ENCODE measurements at regions not wholly inside any gene's neighbourhood (a gene's known extent, or its start where the extent isn't known, plus 50 kb on each side); places are given as distances from the start of the nearest gene placed in this dataset.
"Not testable (repeated sequence)": the region's sequence is repeated elsewhere in the genome, so short reads cannot be mapped to it uniquely, and the experiment has no call there.

DNA sequence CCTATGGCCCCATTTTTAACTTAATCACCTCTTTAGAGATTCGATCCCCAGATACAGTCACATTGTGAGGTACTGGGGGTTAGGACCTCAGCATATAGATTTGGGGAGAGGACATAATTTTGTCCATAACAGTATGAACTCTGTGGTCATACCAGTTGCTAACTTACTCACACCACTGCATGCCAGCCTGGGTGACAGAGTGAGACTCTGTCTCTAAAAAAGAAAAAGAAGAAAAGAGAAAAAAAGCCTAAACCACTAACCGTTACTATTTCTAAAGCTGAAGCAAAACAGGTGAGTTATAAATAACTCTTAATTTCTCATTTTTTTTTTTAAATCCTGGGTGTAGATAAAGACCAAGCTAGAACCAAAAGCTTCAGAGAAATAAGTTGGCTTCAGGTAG, 155.1 kb upstream of the AUTS2 start:
- H3K4me1 ChIP-seq (ENCODE audit: control insufficient read depth, insufficient read depth, low read depth, low read length) = no peaks in the 10 kb centered on the region
- no peak overlapping the region for H4K91ac ChIP-seq (ENCODE audit: low read length)
- no CpG with 5 or more reads among the region's 2 CpGs for WGBS
- no peak overlapping the region for H2BK12ac ChIP-seq (ENCODE audit: low read length in 2 of 2)
- H2BK15ac ChIP-seq (ENCODE audit: low read depth, poor library complexity, severe bottlenecking) = no peak overlapping the region
- no peaks in the 10 kb centered on the region for H3K79me1 ChIP-seq (replicated peaks; ENCODE audit: low read length, poor library complexity, severe bottlenecking)
- no peak overlapping the region for H3K9ac ChIP-seq (ENCODE audit: low read length)
- H2AK5ac ChIP-seq (ENCODE audit: low read length, severe bottlenecking) = no peak overlapping the region
- H3K9me3 ChIP-seq (ENCODE audit: control insufficient read depth, low read length) = no peaks in the 10 kb centered on the region
- no peak for DNase-seq
- H3K23ac ChIP-seq (ENCODE audit: low read length in 2 of 2) = no peak overlapping the region
- H3K4me2 ChIP-seq (ENCODE audit: low read length, poor library complexity, severe bottlenecking) = no peak overlapping the region
- H2AFZ ChIP-seq (ENCODE audit: low read depth, low read length) = no peak overlapping the region
- H3K27me3 ChIP-seq (ENCODE audit: control insufficient read depth in 1 of 2, insufficient read depth in 1 of 2, low read length in 2 of 2) = peaks cover 0 to 6% of the 10 kb centered on the region in 2 experiments
- no peak overlapping the region for H3K4ac ChIP-seq (ENCODE audit: low read depth in 1 of 2, low read length in 2 of 2)
- no peak overlapping the region for H2BK120ac ChIP-seq (ENCODE audit: low read depth, low read length)
- no peak overlapping the region for H2BK5ac ChIP-seq (ENCODE audit: low read depth, low read length, poor library complexity, severe bottlenecking)
- no peak overlapping the region for H3K18ac ChIP-seq (ENCODE audit: low read depth in 1 of 2, low read length in 2 of 2)
- H4K8ac ChIP-seq (ENCODE audit: low read length) = no peak overlapping the region
- no peak overlapping the region for H3K27ac ChIP-seq (ENCODE audit: low read length, poor library complexity, severe bottlenecking)
- no peaks in the 10 kb centered on the region for H3K36me3 ChIP-seq (ENCODE audit: control insufficient read depth in 1 of 2, insufficient read depth in 2 of 2, low read depth in 1 of 2, low read length in 2 of 2)
- H3K4me3 ChIP-seq (ENCODE audit: insufficient read depth in 1 of 2, low read depth in 1 of 2, low read length in 2 of 2) = no peak overlapping the region
- no peak overlapping the region for H3K14ac ChIP-seq (ENCODE audit: low read length in 2 of 2)

DNA sequence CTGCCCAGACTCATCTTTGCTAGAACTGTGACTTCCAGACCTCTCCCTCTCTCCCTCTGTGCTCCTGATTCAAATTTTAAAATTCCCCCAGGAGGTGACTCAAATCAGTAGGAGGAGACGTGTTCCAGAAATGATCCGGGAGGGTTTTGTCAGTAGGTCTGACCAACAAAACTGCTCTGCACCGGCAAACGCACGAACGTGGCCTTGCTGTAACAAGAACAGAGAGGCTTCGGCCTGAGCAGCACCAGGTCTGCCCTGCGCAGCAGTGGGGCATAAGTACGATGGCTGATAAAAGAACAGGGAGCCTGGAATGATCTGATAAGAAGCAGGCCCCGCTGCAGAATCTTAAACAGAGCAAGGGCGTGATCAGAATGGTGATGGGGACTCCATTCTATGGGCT, 152.7 kb upstream of the AUTS2 start:
- no peak overlapping the region for H2BK120ac ChIP-seq (ENCODE audit: low read depth, low read length)
- no peak overlapping the region for H3K4me2 ChIP-seq (ENCODE audit: low read length, poor library complexity, severe bottlenecking)
- no peak overlapping the region for H2BK12ac ChIP-seq (ENCODE audit: low read length in 2 of 2)
- H3K18ac ChIP-seq (ENCODE audit: low read depth in 1 of 2, low read length in 2 of 2) = no peak overlapping the region
- H3K27ac ChIP-seq (ENCODE audit: low read length, poor library complexity, severe bottlenecking) = no peak overlapping the region
- H3K14ac ChIP-seq (ENCODE audit: low read length in 2 of 2) = no peak overlapping the region
- H4K91ac ChIP-seq (ENCODE audit: low read length) = no peak overlapping the region
- no peak overlapping the region for H4K8ac ChIP-seq (ENCODE audit: low read length)
- no peaks in the 10 kb centered on the region for H3K79me1 ChIP-seq (replicated peaks; ENCODE audit: low read length, poor library complexity, severe bottlenecking)
- H2BK5ac ChIP-seq (ENCODE audit: low read depth, low read length, poor library complexity, severe bottlenecking) = no peak overlapping the region
- H3K9ac ChIP-seq (ENCODE audit: low read length) = peak overlapping the region; percentile 56
- H2AFZ ChIP-seq (ENCODE audit: low read depth, low read length) = no peak overlapping the region
- no peak overlapping the region for H3K4ac ChIP-seq (ENCODE audit: low read depth in 1 of 2, low read length in 2 of 2)
- H3K23ac ChIP-seq (ENCODE audit: low read length in 2 of 2) = no peak overlapping the region
- no peaks in the 10 kb centered on the region for H3K4me1 ChIP-seq (ENCODE audit: control insufficient read depth, insufficient read depth, low read depth, low read length)
- H3K9me3 ChIP-seq (ENCODE audit: control insufficient read depth, low read length) = no peaks in the 10 kb centered on the region
- WGBS = 67% methylated on average over 11 of the region's 11 CpGs
- DNase-seq = no peak
- no peaks in the 10 kb centered on the region for H3K36me3 ChIP-seq (ENCODE audit: control insufficient read depth in 1 of 2, insufficient read depth in 2 of 2, low read depth in 1 of 2, low read length in 2 of 2)
- H2AK5ac ChIP-seq (ENCODE audit: low read length, severe bottlenecking) = no peak overlapping the region
- no peak overlapping the region for H2BK15ac ChIP-seq (ENCODE audit: low read depth, poor library complexity, severe bottlenecking)
- H3K4me3 ChIP-seq (ENCODE audit: insufficient read depth in 1 of 2, low read depth in 1 of 2, low read length in 2 of 2) = no peak overlapping the region
- peaks cover 0 to 2% of the 10 kb centered on the region in 2 experiments for H3K27me3 ChIP-seq (ENCODE audit: control insufficient read depth in 1 of 2, insufficient read depth in 1 of 2, low read length in 2 of 2)

DNA sequence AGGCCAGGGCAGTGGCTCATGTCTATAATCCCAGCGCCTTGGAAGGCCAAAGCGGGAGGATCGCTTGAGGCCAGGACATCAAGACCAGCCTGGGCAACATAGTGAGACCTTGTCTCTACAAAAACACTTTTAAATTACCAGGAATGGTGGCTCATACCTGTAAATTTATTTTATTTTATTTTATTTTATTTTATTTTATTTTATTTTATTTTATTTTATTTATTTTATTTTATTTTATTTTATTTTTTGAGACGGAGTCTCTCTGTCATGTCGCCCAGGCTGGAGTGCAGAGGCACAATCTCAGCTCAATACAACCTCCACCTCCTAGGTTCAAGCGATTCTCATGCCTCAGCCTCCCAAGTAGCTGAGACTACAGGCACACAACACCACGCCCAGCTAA, 152.1 kb upstream of the AUTS2 start:
- H3K4me1 ChIP-seq (ENCODE audit: control insufficient read depth, insufficient read depth, low read depth, low read length); H2AFZ ChIP-seq (ENCODE audit: low read depth, low read length); H3K4me3 ChIP-seq (ENCODE audit: insufficient read depth in 1 of 2, low read depth in 1 of 2, low read length in 2 of 2); H3K4me2 ChIP-seq (ENCODE audit: low read length, poor library complexity, severe bottlenecking); H3K23ac ChIP-seq (ENCODE audit: low read length in 2 of 2); H2BK15ac ChIP-seq (ENCODE audit: low read depth, poor library complexity, severe bottlenecking); H4K8ac ChIP-seq (ENCODE audit: low read length); DNase-seq; H2BK120ac ChIP-seq (ENCODE audit: low read depth, low read length); H3K4ac ChIP-seq (ENCODE audit: low read depth in 1 of 2, low read length in 2 of 2); H3K18ac ChIP-seq (ENCODE audit: low read depth in 1 of 2, low read length in 2 of 2); H3K79me1 ChIP-seq (replicated peaks; ENCODE audit: low read length, poor library complexity, severe bottlenecking); H2BK12ac ChIP-seq (ENCODE audit: low read length in 2 of 2); H3K36me3 ChIP-seq (ENCODE audit: control insufficient read depth in 1 of 2, insufficient read depth in 2 of 2, low read depth in 1 of 2, low read length in 2 of 2); H3K27ac ChIP-seq (ENCODE audit: low read length, poor library complexity, severe bottlenecking); H3K14ac ChIP-seq (ENCODE audit: low read length in 2 of 2); H4K91ac ChIP-seq (ENCODE audit: low read length); H3K27me3 ChIP-seq (ENCODE audit: control insufficient read depth in 1 of 2, insufficient read depth in 1 of 2, low read length in 2 of 2); H2BK5ac ChIP-seq (ENCODE audit: low read depth, low read length, poor library complexity, severe bottlenecking); H3K9me3 ChIP-seq (ENCODE audit: control insufficient read depth, low read length); H2AK5ac ChIP-seq (ENCODE audit: low read length, severe bottlenecking): not testable (repeated sequence)
- H3K9ac ChIP-seq (ENCODE audit: low read length) = peak overlapping the region; percentile 56
- 95% methylated on average over 7 of the region's 7 CpGs for WGBS

DNA sequence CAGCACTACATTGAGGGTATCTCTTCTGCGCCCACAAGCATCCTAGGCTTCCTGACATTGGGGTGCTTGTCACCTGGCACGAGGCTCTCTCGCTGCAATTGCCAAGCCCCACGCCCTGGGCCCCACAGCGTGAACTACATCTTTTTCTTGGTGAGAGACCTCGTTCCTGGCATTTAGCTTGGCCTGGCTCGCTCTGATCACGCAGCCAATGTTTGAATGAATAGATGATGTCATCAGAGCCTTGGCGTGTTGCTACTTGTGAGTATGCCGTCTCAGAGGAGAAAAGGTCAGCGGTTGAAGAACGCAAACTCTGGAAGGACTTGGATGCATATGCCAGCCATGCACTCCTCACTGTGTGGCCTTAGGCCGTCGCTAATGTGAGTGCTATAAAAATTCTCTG, 150.2 kb upstream of the AUTS2 start:
- Histone ChIP-seq H4K8ac (ENCODE audit: low read length) (no peak overlapping the region), H3K79me1 (replicated peaks; ENCODE audit: low read length, poor library complexity, severe bottlenecking) (no peaks in the 10 kb centered on the region), H3K9ac (ENCODE audit: low read length) (peak overlapping the region; percentile 13), H2BK5ac (ENCODE audit: low read depth, low read length, poor library complexity, severe bottlenecking) (no peak overlapping the region), H2BK120ac (ENCODE audit: low read depth, low read length) (no peak overlapping the region), H3K9me3 (ENCODE audit: control insufficient read depth, low read length) (no peaks in the 10 kb centered on the region), H3K4ac (ENCODE audit: low read depth in 1 of 2, low read length in 2 of 2) (no peak overlapping the region), H2AK5ac (ENCODE audit: low read length, severe bottlenecking) (no peak overlapping the region), H3K4me3 (ENCODE audit: insufficient read depth in 1 of 2, low read depth in 1 of 2, low read length in 2 of 2) (no peak overlapping the region), H3K36me3 (ENCODE audit: control insufficient read depth in 1 of 2, insufficient read depth in 2 of 2, low read depth in 1 of 2, low read length in 2 of 2) (no peaks in the 10 kb centered on the region), H3K27ac (ENCODE audit: low read length, poor library complexity, severe bottlenecking) (no peak overlapping the region), H3K4me1 (ENCODE audit: control insufficient read depth, insufficient read depth, low read depth, low read length) (no peaks in the 10 kb centered on the region), H3K18ac (ENCODE audit: low read depth in 1 of 2, low read length in 2 of 2) (no peak overlapping the region), H3K4me2 (ENCODE audit: low read length, poor library complexity, severe bottlenecking) (no peak overlapping the region), H3K23ac (ENCODE audit: low read length in 2 of 2) (no peak overlapping the region), H2BK12ac (ENCODE audit: low read length in 2 of 2) (no peak overlapping the region), H3K27me3 (ENCODE audit: control insufficient read depth in 1 of 2, insufficient read depth in 1 of 2, low read length in 2 of 2) (peaks cover 0 to 2% of the 10 kb centered on the region in 2 experiments), H3K14ac (ENCODE audit: low read length in 2 of 2) (no peak overlapping the region), H4K91ac (ENCODE audit: low read length) (no peak overlapping the region), H2AFZ (ENCODE audit: low read depth, low read length) (no peak overlapping the region), H2BK15ac (ENCODE audit: low read depth, poor library complexity, severe bottlenecking) (no peak overlapping the region)
- WGBS = 93% methylated on average over 12 of the region's 14 CpGs
- no peak for DNase-seq
